Hepatocyte (in vitro differentiated cells): ENCODE measurements at regions not wholly inside any gene's neighbourhood (a gene's known extent, or its start where the extent isn't known, plus 50 kb on each side); places are given as distances from the start of the nearest gene placed in this dataset.

Experiments
- DNase-seq: peaks from one replicate; pipeline ENCODE4 v3.0.0-alpha.2; 2016; ENCODE audit warnings: low spot score
- H2AFZ ChIP-seq: fragments of 200-600 bp; sonication (generic); 2 replicates; pipeline ENCODE4 v1.6.0; 2016; ENCODE audit warnings: antibody characterized with exemption, mild to moderate bottlenecking
- H3K27ac ChIP-seq: fragments of 200-600 bp; sonication (generic); 2 replicates; pipeline ENCODE4 v1.5.1; 2016; ENCODE audit warnings: mild to moderate bottlenecking
- H3K27me3 ChIP-seq: fragments of 200-600 bp; sonication (generic); 2 replicates; pipeline ENCODE4 v1.6.1; 2016
- H3K36me3 ChIP-seq: fragments of 200-600 bp; sonication (generic); replicated peaks from 2 replicates; pipeline ENCODE4 v1.5.1; 2016; ENCODE audit warnings: low read depth; ENCODE audit not compliant: insufficient read depth
- H3K4me1 ChIP-seq: fragments of 200-600 bp; sonication (generic); 2 replicates; pipeline ENCODE4 v1.5.1; 2016; ENCODE audit warnings: mild to moderate bottlenecking, moderate library complexity; ENCODE audit not compliant: insufficient read depth
- H3K4me2 ChIP-seq: fragments of 200-600 bp; sonication (generic); 2 replicates; pipeline ENCODE4 v1.6.0; 2016
- H3K4me3 ChIP-seq: fragments of 200-600 bp; sonication (generic); 2 replicates; pipeline ENCODE4 v1.5.1; 2016; ENCODE audit warnings: mild to moderate bottlenecking
- H3K79me2 ChIP-seq: fragments of 200-600 bp; sonication (generic); 2 replicates; pipeline ENCODE4 v1.6.0; 2017; ENCODE audit warnings: mild to moderate bottlenecking
- H3K9me2 ChIP-seq: fragments of 200-600 bp; sonication (generic); replicated peaks from 2 replicates; pipeline ENCODE4 v1.6.0; 2017; ENCODE audit warnings: mild to moderate bottlenecking; ENCODE audit not compliant: insufficient read depth
- H3K9me3 ChIP-seq: fragments of 200-600 bp; sonication (generic); 2 replicates; pipeline ENCODE4 v1.5.1; 2016; ENCODE audit warnings: low read depth, mild to moderate bottlenecking
- H4K20me1 ChIP-seq: fragments of 200-600 bp; sonication (generic); 2 replicates; pipeline ENCODE4 v1.6.0; 2016; ENCODE audit warnings: mild to moderate bottlenecking; ENCODE audit not compliant: insufficient read depth, poor library complexity, severe bottlenecking
- CTCF ChIP-seq: fragments of 200-600 bp; sonication (generic); IDR thresholded peaks from 2 replicates; pipeline ENCODE4 v1.5.1; 2016; ENCODE audit warnings: antibody characterized with exemption, mild to moderate bottlenecking; ENCODE audit not compliant: poor library complexity
- EZH2 ChIP-seq: fragments of 200-600 bp; sonication (generic); IDR thresholded peaks from 2 replicates; pipeline ENCODE4 v1.6.1; 2016; ENCODE audit warnings: antibody characterized with exemption, mild to moderate bottlenecking, borderline replicate concordance
- EZH2phosphoT487 ChIP-seq: fragments of 200-600 bp; sonication (generic); IDR thresholded peaks from one replicate; pipeline ENCODE4 v1.6.1; 2018; ENCODE audit warnings: antibody characterized with exemption, mild to moderate bottlenecking, low read depth, moderate library complexity; ENCODE audit not compliant: unreplicated experiment, severe bottlenecking
- WGBS: methylation state at CpG from one replicate; pipeline ENCODE4 v1.1.6; 2016; ENCODE audit warnings: low lambda C conversion rate; ENCODE audit errors: missing lambda C conversion rate; 5-methylcytosine and 5-hydroxymethylcytosine counted together

GRCh38 chr11:134654161-134654915 lies 242.3 kb upstream of the B3GAT1 start:
- TF ChIP-seq CTCF, result no peak
- TF ChIP-seq EZH2phosphoT487, result no peak
- no peak for TF ChIP-seq EZH2
- Histone ChIP-seq H3K36me3 (no peaks in the 10 kb centered on the region), H3K27ac (no peak overlapping the region), H3K4me1 (no peaks in the 10 kb centered on the region), H3K4me2 (no peak overlapping the region), H3K79me2 (no peaks in the 10 kb centered on the region), H3K9me3 (no peaks in the 10 kb centered on the region), H3K4me3 (no peak overlapping the region), H3K27me3 (no peaks in the 10 kb centered on the region), H2AFZ (no peak overlapping the region), H4K20me1 (no peaks in the 10 kb centered on the region), H3K9me2 (no peaks in the 10 kb centered on the region)
- no peak for DNase-seq
- 62% methylated on average over 20 of the region's 20 CpGs for WGBS

DNA sequence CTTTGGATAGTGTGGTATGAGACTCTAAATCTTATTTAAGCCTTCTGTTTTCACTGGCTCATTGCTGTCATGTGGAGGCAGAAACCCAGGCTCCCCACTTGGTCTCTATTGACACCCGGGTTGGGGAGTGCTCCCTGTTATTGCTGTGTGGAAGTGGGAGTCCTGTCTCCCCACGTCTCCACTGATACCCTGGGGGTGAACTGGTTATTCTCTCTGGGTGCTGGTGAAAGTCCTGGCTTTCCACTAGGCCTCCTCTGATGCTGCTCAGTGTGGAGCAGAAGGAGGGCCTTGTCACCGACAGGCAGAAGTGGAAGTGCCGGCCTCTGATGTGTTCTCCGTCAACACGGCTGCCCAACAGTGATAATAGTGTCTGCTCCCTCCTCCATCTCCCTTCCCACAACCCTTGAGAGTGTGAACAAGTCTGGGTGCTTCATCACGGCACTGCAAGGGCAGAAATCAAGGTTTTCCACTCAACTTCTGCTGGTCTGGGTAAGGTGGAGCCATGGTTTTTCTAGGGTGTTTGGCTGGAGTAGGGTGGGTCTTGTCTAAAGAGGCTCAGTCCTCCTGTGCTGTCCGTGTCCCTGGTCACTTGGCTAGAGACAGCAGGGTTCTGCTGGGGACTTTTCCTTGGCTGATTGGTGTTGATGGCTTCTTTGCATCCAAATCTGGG lies 240.7 kb upstream of the B3GAT1 start:
- H3K27ac ChIP-seq, result no peak overlapping the region
- H3K4me2 ChIP-seq, result no peak overlapping the region
- peaks cover 8% of the 10 kb centered on the region for H3K27me3 ChIP-seq
- no peak overlapping the region for H2AFZ ChIP-seq
- 74% methylated on average over 8 of the region's 8 CpGs for WGBS
- no peaks in the 10 kb centered on the region for H3K36me3 ChIP-seq
- H3K9me3 ChIP-seq, result no peaks in the 10 kb centered on the region
- no peak for TF ChIP-seq EZH2
- TF ChIP-seq CTCF, result no peak
- no peak for TF ChIP-seq EZH2phosphoT487
- no peaks in the 10 kb centered on the region for H3K79me2 ChIP-seq
- DNase-seq, result no peak
- H3K4me1 ChIP-seq, result no peaks in the 10 kb centered on the region
- no peaks in the 10 kb centered on the region for H4K20me1 ChIP-seq
- no peaks in the 10 kb centered on the region for H3K9me2 ChIP-seq
- H3K4me3 ChIP-seq, result no peak overlapping the region

DNA sequence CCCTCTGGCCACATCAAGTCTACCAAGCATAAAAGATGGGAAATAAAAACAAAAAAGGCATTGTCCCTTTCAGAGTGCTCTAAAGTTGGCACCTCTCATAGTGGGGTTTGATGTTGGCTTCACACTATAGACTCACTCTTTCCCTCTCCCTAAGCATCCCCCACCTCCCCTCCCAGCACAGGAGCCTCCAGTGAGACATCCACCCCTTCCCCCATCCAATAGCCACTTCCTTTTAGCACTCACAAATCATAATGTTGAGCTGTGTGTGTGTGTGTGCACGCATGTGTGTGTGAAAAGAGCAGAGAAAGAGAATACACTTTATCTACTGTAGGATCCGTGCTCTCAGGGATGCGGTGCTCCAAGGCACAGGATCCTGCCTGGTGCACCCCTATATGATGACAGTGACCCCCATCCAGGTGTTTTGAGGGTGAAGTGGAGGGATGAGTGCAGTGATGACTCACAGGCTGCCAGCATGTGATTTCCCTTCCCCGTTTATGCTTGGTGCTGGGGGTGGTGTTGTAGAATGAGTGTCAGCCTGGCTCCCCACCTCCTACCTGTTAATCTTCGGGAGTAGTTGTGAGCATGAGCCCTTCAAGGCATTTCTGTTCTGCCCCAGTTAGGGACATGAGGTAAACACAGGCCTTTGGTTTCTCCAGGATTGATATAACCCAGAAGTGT lies 235.2 kb upstream of the B3GAT1 start:
- DNase-seq, result no peak
- Histone ChIP-seq H3K4me2 (no peak overlapping the region), H3K27me3 (peaks cover 13% of the 10 kb centered on the region), H2AFZ (no peak overlapping the region), H3K4me3 (no peak overlapping the region), H3K4me1 (peaks cover 6% of the 10 kb centered on the region), H3K9me2 (no peaks in the 10 kb centered on the region), H3K9me3 (no peaks in the 10 kb centered on the region), H3K27ac (no peak overlapping the region), H4K20me1 (no peaks in the 10 kb centered on the region), H3K79me2 (no peaks in the 10 kb centered on the region), H3K36me3 (no peaks in the 10 kb centered on the region)
- no peak for TF ChIP-seq EZH2phosphoT487
- TF ChIP-seq EZH2, result no peak
- TF ChIP-seq CTCF, result no peak
- 63% methylated on average over 5 of the region's 5 CpGs for WGBS
